DMS153 treated with DMSO at 0.1 percent for 48 hours (cell line): ENCODE measurements at regions not wholly inside any gene's neighbourhood (a gene's known extent, or its start where the extent isn't known, plus 50 kb on each side); places are given as distances from the start of the nearest gene placed in this dataset.
"Not testable (repeated sequence)": the region's sequence is repeated elsewhere in the genome, so short reads cannot be mapped to it uniquely, and the experiment has no call there.

Source experiments
- DNase-seq: peaks from one replicate; lab custom pipeline; 2025; ENCODE audit not compliant: unreplicated experiment; lab: John Stamatoyannopoulos, UW

GRCh38 chr10:86579883-86580520, 58.4 kb upstream of the WAPL start:
- no peak for DNase-seq

GRCh38 chr10:86580521-86580891, 58.9 kb upstream of the WAPL start:
- DNase-seq, result no peak

- DNase-seq, result peak; percentile 7
Measured at GRCh38 chr10:86583983-86584382, 62.4 kb upstream of the WAPL start.

- peak; percentile 67 for DNase-seq
Measured at GRCh38 chr10:86585037-86585929, 63.7 kb upstream of the WAPL start.

- no peak for DNase-seq
Measured at GRCh38 chr10:86586516-86586915, 64.9 kb upstream of the WAPL start.

GRCh38 chr10:86588781-86589180, 65.6 kb upstream of the OPN4 start:
- DNase-seq, result not testable (repeated sequence)

GRCh38 chr10:86591436-86591835, 62.9 kb upstream of the OPN4 start:
- DNase-seq, result no peak

GRCh38 chr10:86592413-86592812, 61.9 kb upstream of the OPN4 start:
- no peak for DNase-seq

GRCh38 chr10:86594535-86594934, 59.8 kb upstream of the OPN4 start:
- DNase-seq, result no peak

- DNase-seq, result no peak
Measured at GRCh38 chr10:86595496-86595895, 58.9 kb upstream of the OPN4 start.

- DNase-seq, result no peak
Measured at GRCh38 chr10:86596266-86596665, 58.1 kb upstream of the OPN4 start.

GRCh38 chr10:86597306-86597705, 57.0 kb upstream of the OPN4 start:
- no peak for DNase-seq

GRCh38 chr10:86598151-86598550, 56.2 kb upstream of the OPN4 start:
- DNase-seq, result no peak

GRCh38 chr10:86599041-86599440, 55.3 kb upstream of the OPN4 start:
- no peak for DNase-seq

GRCh38 chr10:86599729-86600128, 54.6 kb upstream of the OPN4 start:
- peak; percentile 18 for DNase-seq

- DNase-seq, result no peak
Measured at GRCh38 chr10:86600296-86600695, 54.1 kb upstream of the OPN4 start.

- no peak for DNase-seq
Measured at GRCh38 chr10:86601956-86602602, 52.3 kb upstream of the OPN4 start.

- DNase-seq, result no peak
Measured at GRCh38 chr10:86603256-86603655, 51.1 kb upstream of the OPN4 start.
